GM12892 (cell line): ENCODE measurements at regions not wholly inside any gene's neighbourhood (a gene's known extent, or its start where the extent isn't known, plus 50 kb on each side); places are given as distances from the start of the nearest gene placed in this dataset.

ENCODE experiments used
- POLR2A ChIP-seq: IDR thresholded peaks from 2 replicates; pipeline ENCODE4 v1.6.1; 2011; ENCODE audit warnings: low read depth, low read length, control low read depth
- TAF1 ChIP-seq: IDR thresholded peaks from 2 replicates; pipeline ENCODE4 v1.6.1; 2011; ENCODE audit warnings: low read depth, mild to moderate bottlenecking, control low read depth, low read length, borderline replicate concordance

GRCh38 chr10:61284222-61284890 is 168.8 kb downstream of the TMEM26 start:
- TF ChIP-seq POLR2A (no peak), TAF1 (no peak)
